ENCODE measurements at regions not wholly inside any gene's neighbourhood (a gene's known extent, or its start where the extent isn't known, plus 50 kb on each side); places are given as distances from the start of the nearest gene placed in this dataset.
"Not testable (repeated sequence)": the region's sequence is repeated elsewhere in the genome, so short reads cannot be mapped to it uniquely, and the experiment has no call there.

- no peak for DNase-seq (ENCODE audit: low read depth in 3 of 3)
Observed at GRCh38 chr12:73210548-73211204, 938.5 kb downstream of the TRHDE start.

GRCh38 chr12:73220951-73221350 lies 948.8 kb downstream of the TRHDE start:
- DNase-seq (ENCODE audit: low read depth in 3 of 3), result no peak

- DNase-seq (ENCODE audit: low read depth in 3 of 3), result no peak
Observed at GRCh38 chr12:73221398-73221797, 949.2 kb downstream of the TRHDE start.

DNA sequence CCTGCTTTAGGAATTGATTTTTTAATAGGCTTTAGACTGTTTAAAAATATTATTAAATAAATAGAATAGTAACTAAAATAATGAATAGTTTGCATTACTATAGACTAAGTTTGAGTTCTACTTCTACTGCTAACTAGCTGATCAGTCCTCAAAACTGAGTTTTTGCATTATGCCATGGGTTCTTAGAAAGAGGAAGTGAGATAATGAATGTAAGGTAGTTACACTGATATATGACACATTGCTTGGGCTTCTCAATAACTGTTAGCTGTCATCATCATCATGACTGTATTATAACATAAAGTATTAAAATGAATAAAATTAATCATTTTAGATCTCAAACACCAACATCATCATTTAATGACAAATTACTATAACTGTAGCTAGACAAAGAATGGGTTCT lies 949.7 kb downstream of the TRHDE start:
- DNase-seq (ENCODE audit: low read depth in 3 of 3), result no peak

- no peak for DNase-seq (ENCODE audit: low read depth in 3 of 3)
Observed at GRCh38 chr12:73225371-73225937, 953.3 kb downstream of the TRHDE start.

DNA sequence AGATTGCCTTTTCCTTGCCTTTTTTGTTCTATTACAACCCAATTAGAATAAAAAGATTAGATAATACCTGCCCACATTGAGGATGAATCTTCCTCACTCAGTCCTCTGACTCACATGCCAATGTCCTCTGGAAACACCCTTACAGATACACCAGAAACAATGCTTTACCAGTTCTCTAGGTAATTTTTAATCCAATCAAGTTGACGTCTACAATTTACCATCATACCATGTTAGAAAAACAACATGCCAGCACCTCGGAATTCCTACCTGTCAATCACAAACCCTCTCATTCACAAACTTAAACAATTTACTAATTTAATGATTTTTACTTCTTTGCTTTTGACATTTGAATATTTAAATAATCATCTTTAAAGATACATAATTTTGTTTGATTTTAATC lies 953.8 kb downstream of the TRHDE start:
- no peak for DNase-seq (ENCODE audit: low read depth in 3 of 3)

- DNase-seq (ENCODE audit: low read depth in 3 of 3), result no peak
Observed at GRCh38 chr12:73226593-73226992, 954.4 kb downstream of the TRHDE start.

DNA sequence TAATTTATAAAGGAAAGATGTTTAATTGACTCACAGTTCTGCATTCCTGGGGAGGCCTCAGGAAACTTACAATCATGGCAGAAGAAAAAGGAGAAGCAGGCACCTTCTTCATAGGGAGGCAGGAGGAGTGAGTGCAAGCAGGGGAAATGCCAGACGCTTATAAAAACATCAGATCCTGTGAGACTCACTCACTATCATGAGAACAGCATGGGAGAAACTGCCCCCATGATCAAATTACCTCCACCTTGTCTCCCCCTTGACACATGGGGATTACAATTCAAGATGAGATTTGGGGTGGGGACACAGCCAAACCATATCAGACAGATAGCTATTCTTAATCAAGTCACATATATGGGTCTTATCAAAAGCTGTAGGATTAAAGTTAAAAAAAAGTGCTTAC lies 956.7 kb downstream of the TRHDE start:
- DNase-seq (ENCODE audit: low read depth in 3 of 3), result not testable (repeated sequence)

- DNase-seq (ENCODE audit: low read depth in 3 of 3), result no peak
Observed at GRCh38 chr12:73235387-73235786, 963.2 kb downstream of the TRHDE start.

- DNase-seq (ENCODE audit: low read depth in 3 of 3), result no peak
Observed at GRCh38 chr12:73240110-73240509, 967.9 kb downstream of the TRHDE start.

GRCh38 chr12:73262788-73263381 lies 990.7 kb downstream of the TRHDE start:
- no peak for DNase-seq (ENCODE audit: low read depth in 3 of 3)

DNA sequence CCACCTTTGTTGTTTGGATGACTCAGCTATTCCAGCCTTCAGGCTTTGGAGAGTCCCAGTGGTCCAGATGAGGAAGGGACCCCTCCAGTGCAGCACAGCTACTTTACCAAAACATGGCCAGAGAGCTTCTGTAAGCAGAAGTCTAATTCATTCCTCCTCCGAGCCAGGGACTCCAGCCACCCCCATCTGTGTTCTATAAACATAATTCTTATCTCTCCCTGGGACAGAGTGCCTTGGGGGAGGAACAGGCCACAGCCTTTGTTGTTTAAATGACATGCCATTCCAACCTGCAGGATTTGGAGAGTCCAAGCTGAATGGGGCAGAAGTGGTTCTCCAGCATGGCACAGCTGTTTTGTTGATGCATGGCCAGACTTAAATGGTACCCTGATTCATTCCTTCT lies 994.0 kb downstream of the TRHDE start:
- no peak for DNase-seq (ENCODE audit: low read depth in 3 of 3)

DNA sequence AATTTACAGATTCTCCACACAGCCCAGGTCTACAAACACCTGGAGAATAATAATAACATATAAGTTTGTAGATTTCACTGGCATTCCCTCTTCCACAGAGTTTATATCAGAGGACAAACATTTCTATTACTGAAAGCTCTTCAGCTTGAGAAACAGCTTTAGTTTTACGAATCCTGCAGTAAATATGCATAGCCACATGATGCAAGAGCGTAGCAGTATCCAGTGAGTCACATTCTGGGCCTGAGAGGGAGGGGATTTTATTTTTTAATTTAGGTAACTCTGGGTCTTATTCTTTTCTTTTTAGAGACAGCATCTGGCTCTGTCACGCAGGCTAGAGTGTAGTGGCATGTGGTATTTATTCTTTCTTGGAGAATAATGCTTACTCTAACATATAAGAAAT lies 1002.8 kb downstream of the TRHDE start:
- no peak for DNase-seq (ENCODE audit: low read depth in 3 of 3)

DNA sequence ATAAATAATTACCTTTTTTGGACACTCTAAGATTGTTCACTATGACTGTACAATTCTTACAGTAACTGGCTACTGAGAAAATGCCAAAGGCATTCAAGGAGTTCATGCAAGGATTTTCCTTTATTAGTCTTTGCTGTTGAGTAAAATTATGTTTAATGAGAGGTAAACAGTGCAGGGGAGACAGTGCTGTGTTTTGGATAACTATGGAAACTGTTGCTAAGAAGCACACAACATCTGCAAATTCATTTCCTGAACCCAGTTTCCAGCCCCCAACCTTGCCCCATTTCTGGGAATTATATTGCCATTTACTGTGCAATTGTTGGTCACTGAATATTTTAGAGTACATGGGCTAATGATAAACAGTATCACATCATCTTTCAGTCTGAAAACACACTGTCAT lies 1005.8 kb downstream of the TRHDE start:
- DNase-seq (ENCODE audit: low read depth in 3 of 3), result no peak

DNA sequence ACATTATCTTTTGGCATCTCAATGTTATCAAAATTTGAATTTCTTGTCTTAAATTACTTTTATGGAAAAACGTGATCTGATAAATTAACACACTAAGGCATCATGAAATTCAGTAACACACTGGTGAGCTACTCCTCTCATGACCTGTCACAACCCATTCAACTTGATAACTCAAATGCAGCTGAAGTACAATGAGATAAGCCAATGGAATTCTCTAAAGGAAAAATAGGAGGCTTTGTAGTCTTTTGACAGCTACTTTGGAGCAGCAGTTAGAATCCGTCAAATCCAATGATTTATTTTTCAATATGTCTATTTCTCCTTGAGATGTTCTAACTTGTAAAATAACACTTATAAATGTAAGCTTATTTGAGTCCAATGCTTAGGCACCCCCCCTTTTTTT lies 1029.4 kb downstream of the TRHDE start:
- DNase-seq (ENCODE audit: low read depth in 3 of 3), result no peak

GRCh38 chr12:73307260-73307659 lies 1035.1 kb downstream of the TRHDE start:
- DNase-seq (ENCODE audit: low read depth in 3 of 3), result no peak

GRCh38 chr12:73308079-73308478 lies 1035.9 kb downstream of the TRHDE start:
- no peak for DNase-seq (ENCODE audit: low read depth in 3 of 3)

DNA sequence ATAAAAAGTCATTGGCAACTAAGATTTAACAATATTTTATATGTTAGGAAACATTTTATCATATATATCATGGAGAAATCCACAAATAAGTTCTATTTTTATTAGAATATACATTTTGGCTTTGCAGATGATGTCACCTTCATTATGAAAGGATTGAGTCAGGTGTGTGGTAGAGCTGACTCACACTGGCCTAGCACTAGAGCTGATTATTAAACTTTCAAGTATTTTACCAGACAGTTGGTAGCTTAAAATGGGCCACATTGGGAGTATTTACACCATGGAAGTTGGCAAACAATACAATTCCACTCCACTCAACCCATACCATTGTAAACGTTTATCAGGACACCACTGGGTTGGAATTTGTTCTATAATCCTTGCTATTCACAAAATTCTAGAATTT lies 1036.6 kb downstream of the TRHDE start:
- DNase-seq (ENCODE audit: low read depth in 3 of 3), result no peak

GRCh38 chr12:73321319-73321718 lies 1049.1 kb downstream of the TRHDE start:
- DNase-seq (ENCODE audit: low read depth in 3 of 3), result no peak

DNA sequence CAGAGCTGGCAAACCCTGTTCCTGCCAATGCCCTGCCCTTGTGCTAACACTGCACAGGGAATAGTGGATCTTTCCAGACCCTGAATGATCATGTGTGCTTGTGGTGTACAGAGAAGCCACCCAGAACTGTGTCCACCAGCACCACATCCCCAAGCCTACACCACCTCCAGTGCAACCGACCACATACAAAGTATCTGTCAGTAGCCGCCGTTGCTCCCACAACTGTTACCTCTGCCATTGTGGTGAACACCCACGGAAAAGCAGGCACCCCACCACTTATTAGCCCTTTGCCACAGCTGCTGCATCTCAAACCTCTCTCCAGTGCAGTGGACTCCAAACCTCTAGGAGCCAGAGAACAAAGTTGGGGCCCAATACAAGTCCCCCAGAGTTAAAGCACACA lies 1049.6 kb downstream of the TRHDE start:
- no peak for DNase-seq (ENCODE audit: low read depth in 3 of 3)

- DNase-seq (ENCODE audit: low read depth in 3 of 3), result no peak
Observed at GRCh38 chr12:73330584-73331351, 1058.6 kb downstream of the TRHDE start.

- no peak for DNase-seq (ENCODE audit: low read depth in 3 of 3)
Observed at GRCh38 chr12:73341559-73342247, 1069.5 kb downstream of the TRHDE start.
